Panc1 (cell line): ENCODE measurements at regions not wholly inside any gene's neighbourhood (a gene's known extent, or its start where the extent isn't known, plus 50 kb on each side); places are given as distances from the start of the nearest gene placed in this dataset.

Source experiments
- ATAC-seq: fragments of 200-7000 bp; cut with Tn5 transposase; 2 replicates; pipeline ENCODE4 v1.9.1; 2020; ENCODE audit warnings: mild to moderate bottlenecking, moderate library complexity
- BruUV-seq: library from RNA; stranded (reverse); fragments of 400-500 nt; replicated peaks from 2 replicates; lab custom pipeline; 2021; lab: Mats Ljungman, UMichigan
- CTCF ChIA-PET: fragments of 300-600 bp; sonication (Branson Sonifier 250); formaldehyde crosslinking; loops from one replicate; lab custom pipeline; 2022; ENCODE audit warnings: antibody characterized with exemption; lab: Charles Lee
- POLR2A ChIA-PET: fragments of 300-600 bp; sonication (Branson Sonifier 250); formaldehyde crosslinking; loops from one replicate; lab custom pipeline; 2022; ENCODE audit warnings: antibody characterized with exemption; lab: Charles Lee
- DNase-seq: peaks from one replicate; pipeline ENCODE4 v3.0.0-alpha.2; 2010; ENCODE audit warnings: low read depth, low spot score
- H3K27ac ChIP-seq: 2 replicates; pipeline ENCODE4 v1.5.1; 2011; ENCODE audit warnings: mild to moderate bottlenecking, low read length, inconsistent platforms
- H3K27me3 ChIP-seq: fragments of 200-500 bp; sonication (Bioruptor generic); 2 replicates; pipeline ENCODE4 v1.6.0; 2014; ENCODE audit warnings: low read length, inconsistent platforms; ENCODE audit not compliant: control insufficient read depth, insufficient read depth
- H3K36me3 ChIP-seq: fragments of 200-500 bp; sonication (Bioruptor generic); 2 replicates; pipeline ENCODE4 v1.5.1; 2014; ENCODE audit warnings: inconsistent platforms, mild to moderate bottlenecking, low read length, moderate library complexity; ENCODE audit not compliant: control insufficient read depth, insufficient read depth
- H3K4me1 ChIP-seq: 2 replicates; pipeline ENCODE4 v1.5.1; 2011; ENCODE audit warnings: inconsistent platforms, mild to moderate bottlenecking, low read length, moderate library complexity; ENCODE audit not compliant: control insufficient read depth, insufficient read depth
- H3K4me3 ChIP-seq, 2 experiments: 2 replicates each; pipeline ENCODE4 v1.5.1; 2011 to 2012; ENCODE audit warnings: low read depth in 2 of 2, low read length in 2 of 2, mild to moderate bottlenecking in 2 of 2, inconsistent platforms in 1 of 2, moderate library complexity in 1 of 2
- H3K9me3 ChIP-seq: fragments of 200-500 bp; sonication (Bioruptor generic); 2 replicates; pipeline ENCODE4 v1.5.1; 2014; ENCODE audit warnings: low read depth, mild to moderate bottlenecking, inconsistent platforms, low read length, moderate library complexity; ENCODE audit not compliant: control insufficient read depth, insufficient read depth
- POLR2AphosphoS5 ChIP-seq: IDR thresholded peaks from 2 replicates; pipeline ENCODE4 v1.6.1; 2012; ENCODE audit warnings: mild to moderate bottlenecking, low read depth, low read length, moderate library complexity
- REST ChIP-seq, 2 experiments: IDR thresholded peaks; 2 replicates each; pipeline ENCODE4 v1.6.1; 2011 to 2012; ENCODE audit warnings: low read depth in 2 of 2, control low read depth in 1 of 2, low read length in 1 of 2, mild to moderate bottlenecking in 1 of 2, moderate library complexity in 1 of 2; ENCODE audit not compliant: insufficient read depth in 1 of 2
- SIN3A ChIP-seq: IDR thresholded peaks from 2 replicates; pipeline ENCODE4 v1.6.1; 2012; ENCODE audit warnings: low read depth, mild to moderate bottlenecking, low read length, moderate library complexity, borderline replicate concordance; ENCODE audit not compliant: insufficient read depth
- TCF7L2 ChIP-seq: IDR thresholded peaks from 2 replicates; pipeline ENCODE4 v1.6.1; 2011; ENCODE audit warnings: mild to moderate bottlenecking, low read depth, low read length, inconsistent platforms
- in situ Hi-C: cut with HindIII; loops from 2 replicates; pipeline ENCODE4 v1.10.0; 2016; ENCODE audit warnings: low sequenced_read_pairs, low pct_unique_long_range_greater_than_20kb
- intact Hi-C: fragments of 100-400 bp; cut with micrococcal nuclease; formaldehyde crosslinking; loops from one replicate; pipeline ENCODE4 v1.10.0; 2022; ENCODE audit not compliant: unreplicated experiment
- TF ChIP-seq, protein P1 (sequence below): fragments of 450-650 bp; IDR thresholded peaks from 2 replicates; pipeline ENCODE4 v1.5.1; 2017; ENCODE audit warnings: mild to moderate bottlenecking

DNA sequence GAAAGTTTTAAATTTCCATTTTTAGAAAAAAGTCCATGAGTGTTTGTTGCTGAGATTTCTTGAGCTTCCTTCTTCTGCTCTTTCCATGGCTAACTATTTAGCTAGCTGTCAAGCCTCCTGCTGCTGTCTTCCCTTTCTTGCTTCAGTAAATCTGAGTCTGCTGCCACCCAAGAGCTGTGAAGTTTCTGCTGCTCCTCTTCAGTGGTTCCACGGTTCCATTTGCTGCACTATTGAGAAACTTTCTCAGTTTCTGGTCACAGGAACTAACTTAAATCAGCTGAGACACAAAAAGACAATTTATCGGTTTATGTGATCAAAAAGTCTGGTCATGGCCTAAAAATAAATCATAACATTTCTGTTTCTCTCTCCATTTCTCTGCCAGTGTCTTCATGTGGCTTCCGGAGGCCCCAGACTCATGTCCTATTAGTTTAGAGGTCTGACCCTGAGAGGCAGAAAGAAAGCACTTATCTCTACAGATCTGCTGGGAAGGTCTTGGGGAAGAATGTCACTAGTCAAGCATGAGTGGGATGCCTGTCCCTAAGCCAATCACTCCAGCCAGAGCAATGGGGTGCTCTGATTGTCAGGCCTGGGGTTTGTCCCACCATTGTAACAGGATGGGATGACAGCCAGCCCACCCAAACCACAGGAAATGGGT lies 73.0 kb upstream of the ARL4C start:
- POLR2A ChIA-PET = no interaction called here
- no peak for ATAC-seq
- TF ChIP-seq POLR2AphosphoS5 (no peak), SIN3A (no peak)
- TF ChIP-seq, protein P1, sequence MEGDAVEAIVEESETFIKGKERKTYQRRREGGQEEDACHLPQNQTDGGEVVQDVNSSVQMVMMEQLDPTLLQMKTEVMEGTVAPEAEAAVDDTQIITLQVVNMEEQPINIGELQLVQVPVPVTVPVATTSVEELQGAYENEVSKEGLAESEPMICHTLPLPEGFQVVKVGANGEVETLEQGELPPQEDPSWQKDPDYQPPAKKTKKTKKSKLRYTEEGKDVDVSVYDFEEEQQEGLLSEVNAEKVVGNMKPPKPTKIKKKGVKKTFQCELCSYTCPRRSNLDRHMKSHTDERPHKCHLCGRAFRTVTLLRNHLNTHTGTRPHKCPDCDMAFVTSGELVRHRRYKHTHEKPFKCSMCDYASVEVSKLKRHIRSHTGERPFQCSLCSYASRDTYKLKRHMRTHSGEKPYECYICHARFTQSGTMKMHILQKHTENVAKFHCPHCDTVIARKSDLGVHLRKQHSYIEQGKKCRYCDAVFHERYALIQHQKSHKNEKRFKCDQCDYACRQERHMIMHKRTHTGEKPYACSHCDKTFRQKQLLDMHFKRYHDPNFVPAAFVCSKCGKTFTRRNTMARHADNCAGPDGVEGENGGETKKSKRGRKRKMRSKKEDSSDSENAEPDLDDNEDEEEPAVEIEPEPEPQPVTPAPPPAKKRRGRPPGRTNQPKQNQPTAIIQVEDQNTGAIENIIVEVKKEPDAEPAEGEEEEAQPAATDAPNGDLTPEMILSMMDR = no peak
- in situ Hi-C loops = no loop called here
- no TSS peak for BruUV-seq
- H3K9me3 ChIP-seq = no peaks in the 10 kb centered on the region
- H3K27ac ChIP-seq = no peak overlapping the region
- H3K4me3 ChIP-seq = no peak overlapping the region
- H3K4me1 ChIP-seq = no peaks in the 10 kb centered on the region
- no peaks in the 10 kb centered on the region for H3K27me3 ChIP-seq
- CTCF ChIA-PET = no interaction called here
- DNase-seq = no peak
- H3K36me3 ChIP-seq = no peaks in the 10 kb centered on the region
- intact Hi-C loops = no loop called here

DNA sequence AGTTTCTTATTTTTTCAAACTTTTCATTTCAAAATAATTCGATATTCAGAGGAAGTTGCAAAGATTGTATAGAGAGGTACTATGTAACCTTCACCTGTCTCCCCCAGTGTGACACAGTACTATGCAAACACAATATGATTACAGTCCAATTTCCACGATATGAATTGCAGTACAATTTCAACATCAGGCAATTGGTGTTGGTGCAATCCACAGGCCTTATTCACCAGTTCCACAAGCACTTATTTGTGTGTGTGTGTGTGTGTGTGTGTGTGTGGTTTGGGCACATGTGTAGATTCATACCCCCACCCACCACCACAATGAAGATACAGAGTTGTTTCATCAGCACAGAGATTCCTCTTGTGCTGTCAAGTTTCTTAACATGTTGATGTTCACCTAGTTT lies 69.7 kb upstream of the ARL4C start:
- ChIA-PET CTCF (no interaction called here), POLR2A (no interaction called here)
- TF ChIP-seq SIN3A (no peak), TCF7L2 (no peak), REST (IDR thresholded peaks at IDR 0.05; ENCODE audit: insufficient read depth in 1 of 2, low read depth in 2 of 2, low read length in 1 of 2) (no peak), POLR2AphosphoS5 (no peak)
- TF ChIP-seq, protein P1 = no peak
- H3K27ac ChIP-seq = no peak overlapping the region
- no TSS peak for BruUV-seq
- no peaks in the 10 kb centered on the region for H3K4me1 ChIP-seq
- in situ Hi-C loops = no loop called here
- DNase-seq (no peak), ATAC-seq (no peak)
- H3K36me3 ChIP-seq = no peaks in the 10 kb centered on the region
- no peak overlapping the region for H3K4me3 ChIP-seq
- intact Hi-C loops = no loop called here
- H3K27me3 ChIP-seq = no peaks in the 10 kb centered on the region
- H3K9me3 ChIP-seq = no peaks in the 10 kb centered on the region
